A549 (cell line): ENCODE measurements at regions not wholly inside any gene's neighbourhood (a gene's known extent, or its start where the extent isn't known, plus 50 kb on each side); places are given as distances from the start of the nearest gene placed in this dataset.

Experiments
- ATAC-seq, 2 experiments: fragments of 200-7000 bp in 1 of 2; fragments of >200 bp in 1 of 2; cut with Nextera tagmentation in 1 of 2; cut with Tn5 transposase in 1 of 2; 3 replicates each; pipeline versions ENCODE4 v1.8.0 to v1.9.1; 2018 to 2020; ENCODE audit warnings: mild to moderate bottlenecking in 1 of 2, moderate library complexity in 1 of 2
- CTCF ChIA-PET: fragments of 300-600 bp; sonication (Branson Sonifier 250); formaldehyde crosslinking; extraction: SDS; loops from one replicate; lab custom pipeline; 2021; ENCODE audit warnings: antibody characterized with exemption, inconsistent platforms; lab: Yijun Ruan, JAX
- POLR2A ChIA-PET: fragments of 350-600 bp; formaldehyde crosslinking; extraction: SDS; loops from one replicate; lab custom pipeline; 2021; ENCODE audit warnings: antibody characterized with exemption, inconsistent platforms; lab: Yijun Ruan, JAX
- DNase-seq, 2 experiments: peaks; one replicate each; pipeline versions ENCODE4 v3.0.0 to v3.0.0-alpha.2; 2011 to 2016; ENCODE audit warnings: low read depth in 1 of 2, low spot score in 1 of 2
- FAIRE-seq: peaks from 2 replicates; lab custom pipeline; 2011; peaks lifted over from hg19 to GRCh38; lab: Jason Lieb, UNC
- H3K27ac ChIP-seq, 2 experiments: fragments of >200 bp; sonication (Bioruptor Twin); formaldehyde crosslinking; 3 replicates each; pipeline ENCODE4 v1.5.1; 2016 to 2017
- H3K4me1 ChIP-seq: fragments of >200 bp; sonication (Bioruptor Twin); formaldehyde crosslinking; 3 replicates; pipeline ENCODE4 v1.6.1; 2016
- H3K4me2 ChIP-seq: fragments of >200 bp; sonication (Bioruptor Twin); formaldehyde crosslinking; 3 replicates; pipeline ENCODE4 v1.6.1; 2016
- H3K4me3 ChIP-seq: fragments of >200 bp; sonication (Bioruptor Twin); formaldehyde crosslinking; 3 replicates; pipeline ENCODE4 v1.5.1; 2016
- H3K9me3 ChIP-seq: fragments of >200 bp; sonication (Bioruptor Twin); formaldehyde crosslinking; 3 replicates; pipeline ENCODE4 v1.6.1; 2016
- CBX2 ChIP-seq: fragments of 200-600 bp; sonication (generic); IDR thresholded peaks from 2 replicates; pipeline ENCODE4 v1.6.1; 2016; ENCODE audit warnings: low read depth, mild to moderate bottlenecking, borderline replicate concordance
- CEBPB ChIP-seq, 2 experiments: fragments of >200 bp in 1 of 2; sonication (Bioruptor Twin) in 1 of 2; formaldehyde crosslinking in 1 of 2; IDR thresholded peaks; 2 replicates each; pipeline ENCODE4 v1.6.1; 2012 to 2016
- EHF ChIP-seq: fragments of 250-450 bp; sonication (Bioruptor Pico); IDR thresholded peaks from 2 replicates; pipeline ENCODE4 v1.5.0; 2020; ENCODE audit warnings: mild to moderate bottlenecking
- FOSL2 ChIP-seq, 2 experiments: fragments of 450-650 bp in 1 of 2; fragments of >200 bp in 1 of 2; sonication (Bioruptor Twin) in 1 of 2; formaldehyde crosslinking; IDR thresholded peaks; 2 replicates each; pipeline versions ENCODE4 v1.5.0 to v1.6.1; 2016 to 2020; ENCODE audit warnings: mild to moderate bottlenecking in 1 of 2, moderate library complexity in 1 of 2
- FOXS1 ChIP-seq: fragments of 250-450 bp; sonication (Bioruptor Pico); IDR thresholded peaks from 2 replicates; pipeline ENCODE4 v1.5.0; 2020; ENCODE audit warnings: mild to moderate bottlenecking, moderate library complexity
- HEYL ChIP-seq: fragments of 250-450 bp; sonication (Bioruptor Pico); IDR thresholded peaks from 2 replicates; pipeline ENCODE4 v1.8.0; 2021; ENCODE audit warnings: mild to moderate bottlenecking, moderate library complexity
- HOXB13 ChIP-seq: fragments of 250-450 bp; sonication (Bioruptor Pico); IDR thresholded peaks from 2 replicates; pipeline ENCODE4 v1.5.0; 2020; ENCODE audit warnings: low read depth, mild to moderate bottlenecking, moderate library complexity
- HOXB5 ChIP-seq: fragments of 250-450 bp; sonication (Bioruptor Pico); IDR thresholded peaks from 2 replicates; pipeline ENCODE4 v1.5.0; 2020; ENCODE audit warnings: mild to moderate bottlenecking, moderate library complexity
- JUN ChIP-seq, 2 experiments: fragments of >200 bp; sonication (Bioruptor Twin); formaldehyde crosslinking; IDR thresholded peaks; 2 replicates in 1 of 2; 3 replicates in 1 of 2; pipeline ENCODE4 v1.6.1; 2016 to 2017
- KDM5A ChIP-seq: fragments of 200-600 bp; sonication (generic); IDR thresholded peaks from 2 replicates; pipeline ENCODE4 v1.6.1; 2016; ENCODE audit warnings: antibody characterized with exemption, mild to moderate bottlenecking
- MAFK ChIP-seq: fragments of 450-650 bp; IDR thresholded peaks from 2 replicates; pipeline ENCODE4 v1.6.1; 2014; ENCODE audit not compliant: partially characterized antibody
- MYC ChIP-seq: IDR thresholded peaks from 2 replicates; pipeline ENCODE4 v1.6.1; 2012; ENCODE audit warnings: mild to moderate bottlenecking, inconsistent platforms, low read length, improper control_type of control experiment, borderline replicate concordance
- NFE2L2 ChIP-seq: fragments of 150-350 bp; conservative IDR thresholded peaks from 2 replicates; pipeline ENCODE4 v1.6.1; 2014; ENCODE audit warnings: low read length
- NR3C1 ChIP-seq: fragments of >200 bp; sonication (Bioruptor Twin); formaldehyde crosslinking; IDR thresholded peaks from 3 replicates; pipeline ENCODE4 v1.6.1; 2017
- PHF8 ChIP-seq: fragments of 200-600 bp; sonication (generic); IDR thresholded peaks from 2 replicates; pipeline ENCODE4 v1.6.1; 2016; ENCODE audit warnings: low read depth, mild to moderate bottlenecking, antibody characterized with exemption, moderate library complexity, borderline replicate concordance
- POLR2A ChIP-seq: IDR thresholded peaks from 2 replicates; pipeline ENCODE4 v1.6.1; 2012; ENCODE audit warnings: mild to moderate bottlenecking, low read length
- RCOR1 ChIP-seq: fragments of 150-350 bp; IDR thresholded peaks from 2 replicates; pipeline ENCODE4 v1.6.1; 2014; ENCODE audit warnings: antibody characterized with exemption, low read length, low read depth
- ZFP36 ChIP-seq: fragments of 450-650 bp; IDR thresholded peaks from 2 replicates; pipeline ENCODE4 v1.6.1; 2014; ENCODE audit warnings: borderline replicate concordance; ENCODE audit not compliant: partially characterized antibody
- ZNF302 ChIP-seq: fragments of 250-450 bp; sonication (Bioruptor Pico); IDR thresholded peaks from 2 replicates; pipeline ENCODE4 v1.9.0; 2021; ENCODE audit warnings: inconsistent platforms, mild to moderate bottlenecking, moderate library complexity
- ZSCAN20 ChIP-seq: fragments of 250-450 bp; sonication (Bioruptor Pico); IDR thresholded peaks from 2 replicates; pipeline ENCODE4 v1.8.0; 2022; ENCODE audit warnings: mild to moderate bottlenecking, moderate library complexity
- WGBS: methylation state at CpG from one replicate; pipeline ENCODE4 v1.1.6; 2017; ENCODE audit errors: missing lambda C conversion rate; 5-methylcytosine and 5-hydroxymethylcytosine counted together
- TF ChIP-seq, protein P1 (sequence below): fragments of >200 bp; sonication (Bioruptor Twin); formaldehyde crosslinking; IDR thresholded peaks from 3 replicates; pipeline ENCODE4 v1.6.1; 2016
- TF ChIP-seq, protein P2 (sequence below): IDR thresholded peaks from 2 replicates; pipeline ENCODE4 v1.6.1; 2012
- TF ChIP-seq, protein P3 (sequence below): fragments of 150-350 bp; IDR thresholded peaks from 2 replicates; pipeline ENCODE4 v1.6.1; 2014; ENCODE audit warnings: low read depth, mild to moderate bottlenecking, low read length
- TF ChIP-seq, protein P4 (sequence below): fragments of 200-600 bp; sonication (generic); IDR thresholded peaks from 2 replicates; pipeline ENCODE4 v1.6.1; 2016; ENCODE audit warnings: antibody characterized with exemption, mild to moderate bottlenecking, moderate library complexity

DNA sequence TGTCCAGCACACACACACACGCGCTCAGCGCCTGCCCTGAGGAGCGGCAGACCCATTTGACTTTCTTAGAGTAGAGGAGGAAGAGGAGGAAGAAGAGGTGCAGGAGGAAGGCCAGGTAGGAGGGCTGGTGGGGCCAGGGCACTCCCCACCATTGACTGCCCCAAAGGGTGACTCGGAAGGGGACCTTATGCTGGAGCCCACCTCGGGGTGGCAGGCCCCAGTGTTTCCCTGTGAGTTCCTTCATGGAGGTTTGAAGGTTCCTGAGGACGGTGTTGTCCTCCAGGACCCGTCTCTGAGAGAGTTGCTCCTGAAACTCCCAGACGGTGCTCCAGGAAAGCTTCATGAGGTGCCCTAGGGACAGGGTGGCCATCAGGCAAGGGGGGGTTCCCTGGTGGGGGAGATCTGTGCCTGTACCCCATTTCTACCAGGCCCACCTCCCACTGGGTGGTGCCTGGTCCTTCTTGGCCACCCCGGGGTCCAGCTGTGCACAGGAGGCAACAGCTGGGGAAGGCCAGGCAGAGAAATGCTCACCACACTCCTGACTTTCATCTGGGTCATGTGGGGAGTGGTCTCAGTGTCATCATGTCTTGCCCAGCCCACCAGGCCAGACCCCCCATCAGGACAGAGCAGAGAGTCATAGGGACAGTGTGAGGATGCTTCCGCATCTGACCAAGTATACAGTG is 89.5 kb downstream of the TNFRSF13B start:
- Histone ChIP-seq H3K27ac (no peak overlapping the region), H3K4me2 (no peak overlapping the region), H3K4me1 (no peaks in the 10 kb centered on the region), H3K4me3 (no peak overlapping the region), H3K9me3 (peaks cover 5% of the 10 kb centered on the region; the same call in 1 of the 3 replicates)
- CTCF ChIA-PET: interaction anchor here (1.4 kb wide), 1 partner anchor 109 kb away, joined by 4 read pairs; no protein-coding TSS in a partner anchor
- TF ChIP-seq HOXB13 (no peak), JUN (IDR thresholded peaks at IDR 0.05) (no peak), NR3C1 (no peak), NFE2L2 (no peak), CBX2 (no peak), RCOR1 (no peak), HOXB5 (CRISPR knock-in tag) (no peak), ZFP36 (no peak), KDM5A (no peak), ZSCAN20 (no peak), ZNF302 (CRISPR knock-in tag) (no peak), CEBPB (IDR thresholded peaks at IDR 0.05) (no peak), FOXS1 (CRISPR knock-in tag) (no peak), FOSL2 (IDR thresholded peaks at IDR 0.05) (no peak), FOSL2 (CRISPR knock-in tag; IDR thresholded peaks at IDR 0.05) (no peak), MAFK (no peak)
- TF ChIP-seq, protein P1, sequence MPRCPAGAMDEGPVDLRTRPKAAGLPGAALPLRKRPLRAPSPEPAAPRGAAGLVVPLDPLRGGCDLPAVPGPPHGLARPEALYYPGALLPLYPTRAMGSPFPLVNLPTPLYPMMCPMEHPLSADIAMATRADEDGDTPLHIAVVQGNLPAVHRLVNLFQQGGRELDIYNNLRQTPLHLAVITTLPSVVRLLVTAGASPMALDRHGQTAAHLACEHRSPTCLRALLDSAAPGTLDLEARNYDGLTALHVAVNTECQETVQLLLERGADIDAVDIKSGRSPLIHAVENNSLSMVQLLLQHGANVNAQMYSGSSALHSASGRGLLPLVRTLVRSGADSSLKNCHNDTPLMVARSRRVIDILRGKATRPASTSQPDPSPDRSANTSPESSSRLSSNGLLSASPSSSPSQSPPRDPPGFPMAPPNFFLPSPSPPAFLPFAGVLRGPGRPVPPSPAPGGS: no peak
- TF ChIP-seq, protein P2, sequence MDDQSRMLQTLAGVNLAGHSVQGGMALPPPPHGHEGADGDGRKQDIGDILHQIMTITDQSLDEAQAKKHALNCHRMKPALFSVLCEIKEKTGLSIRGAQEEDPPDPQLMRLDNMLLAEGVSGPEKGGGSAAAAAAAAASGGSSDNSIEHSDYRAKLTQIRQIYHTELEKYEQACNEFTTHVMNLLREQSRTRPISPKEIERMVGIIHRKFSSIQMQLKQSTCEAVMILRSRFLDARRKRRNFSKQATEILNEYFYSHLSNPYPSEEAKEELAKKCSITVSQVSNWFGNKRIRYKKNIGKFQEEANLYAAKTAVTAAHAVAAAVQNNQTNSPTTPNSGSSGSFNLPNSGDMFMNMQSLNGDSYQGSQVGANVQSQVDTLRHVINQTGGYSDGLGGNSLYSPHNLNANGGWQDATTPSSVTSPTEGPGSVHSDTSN: no peak
- ATAC-seq (no peak), DNase-seq (no peak), FAIRE-seq (no peak)
- POLR2A ChIA-PET: no interaction called here
- WGBS: 75% methylated on average over 11 of the region's 11 CpGs

DNA sequence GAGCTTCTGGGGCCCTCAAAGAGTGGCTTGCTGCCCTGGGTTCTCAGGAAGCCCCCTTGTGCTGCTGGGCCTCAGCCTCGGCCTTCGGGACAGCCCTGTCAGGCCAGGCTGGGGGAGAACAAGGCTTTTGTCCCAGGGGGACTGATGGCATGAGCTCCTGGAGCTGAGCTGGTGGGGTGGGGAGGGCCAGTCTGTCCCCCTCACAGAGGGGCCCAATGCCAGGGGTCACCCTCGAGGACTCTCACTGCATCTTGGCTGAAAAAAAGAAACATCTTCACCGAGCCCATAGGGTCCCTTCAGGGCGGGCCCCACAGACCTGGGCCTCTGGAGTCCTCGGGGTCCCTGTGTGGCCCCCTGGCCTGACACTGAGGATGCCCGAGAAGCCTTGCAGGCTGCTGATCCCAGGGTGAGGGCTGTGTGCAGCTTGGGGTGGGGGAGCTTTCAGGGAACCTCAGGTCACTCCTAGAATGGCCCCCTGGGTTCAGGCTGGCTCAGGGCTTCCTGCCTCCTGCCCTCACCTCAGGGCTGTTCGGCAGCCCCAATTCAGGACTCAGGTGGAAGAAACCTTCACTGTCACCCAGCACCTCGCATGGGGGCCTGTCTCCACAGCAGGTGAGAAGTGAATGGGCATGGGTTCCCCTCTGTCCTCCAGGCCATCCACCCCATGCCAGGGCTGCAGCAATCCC is 90.5 kb downstream of the TNFRSF13B start:
- H3K4me1 ChIP-seq: no peaks in the 10 kb centered on the region
- CTCF ChIA-PET: interaction anchor here (1.0 to 1.4 kb wide), 2 partner anchors 109 to 110 kb away, joined by 3 to 4 read pairs; no protein-coding TSS in a partner anchor
- no peak for DNase-seq
- no peak overlapping the region for H3K27ac ChIP-seq
- POLR2A ChIA-PET: no interaction called here
- no peak for FAIRE-seq
- H3K4me3 ChIP-seq: no peak overlapping the region
- no peak overlapping the region for H3K4me2 ChIP-seq
- no peak for ATAC-seq
- TF ChIP-seq, protein P3, sequence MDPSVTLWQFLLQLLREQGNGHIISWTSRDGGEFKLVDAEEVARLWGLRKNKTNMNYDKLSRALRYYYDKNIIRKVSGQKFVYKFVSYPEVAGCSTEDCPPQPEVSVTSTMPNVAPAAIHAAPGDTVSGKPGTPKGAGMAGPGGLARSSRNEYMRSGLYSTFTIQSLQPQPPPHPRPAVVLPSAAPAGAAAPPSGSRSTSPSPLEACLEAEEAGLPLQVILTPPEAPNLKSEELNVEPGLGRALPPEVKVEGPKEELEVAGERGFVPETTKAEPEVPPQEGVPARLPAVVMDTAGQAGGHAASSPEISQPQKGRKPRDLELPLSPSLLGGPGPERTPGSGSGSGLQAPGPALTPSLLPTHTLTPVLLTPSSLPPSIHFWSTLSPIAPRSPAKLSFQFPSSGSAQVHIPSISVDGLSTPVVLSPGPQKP: no peak
- TF ChIP-seq POLR2A: no peak
- H3K9me3 ChIP-seq: peaks cover 7% of the 10 kb centered on the region; the same call in 1 of the 3 replicates
- 67% methylated on average over 9 of the region's 9 CpGs for WGBS

DNA sequence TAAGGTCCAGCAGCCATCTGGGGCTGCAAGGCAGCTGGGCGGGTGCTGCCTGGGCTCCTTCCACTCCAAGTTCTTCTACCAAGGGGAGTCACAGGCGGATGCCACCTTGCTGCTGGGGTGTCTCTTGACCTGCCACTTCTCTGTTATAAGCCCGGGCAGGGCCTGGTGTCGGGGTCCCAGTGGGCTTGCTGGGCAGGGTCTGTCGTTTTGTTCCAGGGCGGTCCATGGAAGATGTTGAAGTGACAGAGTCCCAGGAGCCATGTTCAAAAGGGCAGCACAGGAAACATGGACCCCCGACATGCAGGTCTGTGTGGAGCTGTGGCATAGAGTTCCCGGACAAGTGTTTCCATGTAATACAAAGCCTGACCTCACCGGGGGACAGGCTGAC is 91.1 kb downstream of the TNFRSF13B start:
- peaks cover 7% of the 10 kb centered on the region; the same call in 1 of the 3 replicates for H3K9me3 ChIP-seq
- POLR2A ChIA-PET: no interaction called here
- CTCF ChIA-PET: interaction anchor here (1.0 to 1.4 kb wide), 2 partner anchors 110 to 111 kb away, joined by 3 to 4 read pairs; no protein-coding TSS in a partner anchor
- DNase-seq (no peak), ATAC-seq (no peak), FAIRE-seq (no peak)
- H3K4me1 ChIP-seq: no peaks in the 10 kb centered on the region
- 81% methylated on average over 9 of the region's 9 CpGs for WGBS
- H3K27ac ChIP-seq: no peak overlapping the region
- H3K4me3 ChIP-seq: no peak overlapping the region
- no peak overlapping the region for H3K4me2 ChIP-seq
- TF ChIP-seq EHF (CRISPR knock-in tag): no peak
- TF ChIP-seq ZFP36: no peak
- no peak for TF ChIP-seq KDM5A
- TF ChIP-seq MYC: no peak
- TF ChIP-seq HEYL (CRISPR knock-in tag): no peak
- TF ChIP-seq CBX2: no peak
- TF ChIP-seq, protein P4, sequence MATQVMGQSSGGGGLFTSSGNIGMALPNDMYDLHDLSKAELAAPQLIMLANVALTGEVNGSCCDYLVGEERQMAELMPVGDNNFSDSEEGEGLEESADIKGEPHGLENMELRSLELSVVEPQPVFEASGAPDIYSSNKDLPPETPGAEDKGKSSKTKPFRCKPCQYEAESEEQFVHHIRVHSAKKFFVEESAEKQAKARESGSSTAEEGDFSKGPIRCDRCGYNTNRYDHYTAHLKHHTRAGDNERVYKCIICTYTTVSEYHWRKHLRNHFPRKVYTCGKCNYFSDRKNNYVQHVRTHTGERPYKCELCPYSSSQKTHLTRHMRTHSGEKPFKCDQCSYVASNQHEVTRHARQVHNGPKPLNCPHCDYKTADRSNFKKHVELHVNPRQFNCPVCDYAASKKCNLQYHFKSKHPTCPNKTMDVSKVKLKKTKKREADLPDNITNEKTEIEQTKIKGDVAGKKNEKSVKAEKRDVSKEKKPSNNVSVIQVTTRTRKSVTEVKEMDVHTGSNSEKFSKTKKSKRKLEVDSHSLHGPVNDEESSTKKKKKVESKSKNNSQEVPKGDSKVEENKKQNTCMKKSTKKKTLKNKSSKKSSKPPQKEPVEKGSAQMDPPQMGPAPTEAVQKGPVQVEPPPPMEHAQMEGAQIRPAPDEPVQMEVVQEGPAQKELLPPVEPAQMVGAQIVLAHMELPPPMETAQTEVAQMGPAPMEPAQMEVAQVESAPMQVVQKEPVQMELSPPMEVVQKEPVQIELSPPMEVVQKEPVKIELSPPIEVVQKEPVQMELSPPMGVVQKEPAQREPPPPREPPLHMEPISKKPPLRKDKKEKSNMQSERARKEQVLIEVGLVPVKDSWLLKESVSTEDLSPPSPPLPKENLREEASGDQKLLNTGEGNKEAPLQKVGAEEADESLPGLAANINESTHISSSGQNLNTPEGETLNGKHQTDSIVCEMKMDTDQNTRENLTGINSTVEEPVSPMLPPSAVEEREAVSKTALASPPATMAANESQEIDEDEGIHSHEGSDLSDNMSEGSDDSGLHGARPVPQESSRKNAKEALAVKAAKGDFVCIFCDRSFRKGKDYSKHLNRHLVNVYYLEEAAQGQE: no peak
- TF ChIP-seq CEBPB (IDR thresholded peaks at IDR 0.05): no peak
- no peak for TF ChIP-seq PHF8
